ENCODE measurements at regions not wholly inside any gene's neighbourhood (a gene's known extent, or its start where the extent isn't known, plus 50 kb on each side); places are given as distances from the start of the nearest gene placed in this dataset.

- TF ChIP-seq, protein P1, sequence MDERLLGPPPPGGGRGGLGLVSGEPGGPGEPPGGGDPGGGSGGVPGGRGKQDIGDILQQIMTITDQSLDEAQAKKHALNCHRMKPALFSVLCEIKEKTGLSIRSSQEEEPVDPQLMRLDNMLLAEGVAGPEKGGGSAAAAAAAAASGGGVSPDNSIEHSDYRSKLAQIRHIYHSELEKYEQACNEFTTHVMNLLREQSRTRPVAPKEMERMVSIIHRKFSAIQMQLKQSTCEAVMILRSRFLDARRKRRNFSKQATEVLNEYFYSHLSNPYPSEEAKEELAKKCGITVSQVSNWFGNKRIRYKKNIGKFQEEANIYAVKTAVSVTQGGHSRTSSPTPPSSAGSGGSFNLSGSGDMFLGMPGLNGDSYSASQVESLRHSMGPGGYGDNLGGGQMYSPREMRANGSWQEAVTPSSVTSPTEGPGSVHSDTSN (CRISPR knock-in tag; IDR thresholded peaks at IDR 0.05; ENCODE audit: low read depth), result no peak
- TF ChIP-seq, protein P1 (tag; conservative IDR thresholded peaks at IDR 0.05; ENCODE audit: low read depth), result no peak
- TF ChIP-seq ZNF280A (IDR thresholded peaks at IDR 0.05; ENCODE audit: low read depth, partially characterized antibody) (no peak), MYNN (IDR thresholded peaks at IDR 0.05) (no peak), MYNN (CRISPR knock-in tag; IDR thresholded peaks at IDR 0.05) (no peak), ASH1L (IDR thresholded peaks at IDR 0.05; ENCODE audit: borderline replicate concordance, low read depth, partially characterized antibody) (no peak), SAFB (IDR thresholded peaks at IDR 0.05; ENCODE audit: borderline replicate concordance, low read depth, low read length) (no peak), ZNF583 (CRISPR knock-in tag; IDR thresholded peaks at IDR 0.05) (no peak), DNMT1 (IDR thresholded peaks at IDR 0.05) (no peak), TAL1 (IDR thresholded peaks at IDR 0.05) (peak; percentile 73), ZNF444 (CRISPR knock-in tag; IDR thresholded peaks at IDR 0.05) (no peak), CBX2 (IDR thresholded peaks at IDR 0.05; ENCODE audit: insufficient read depth, low read length, poor library complexity, severe bottlenecking) (no peak), JUNB (CRISPR knock-in tag; conservative IDR thresholded peaks at IDR 0.05) (no peak), ZBTB5 (IDR thresholded peaks at IDR 0.05) (no peak), TFE3 (CRISPR knock-in tag; IDR thresholded peaks at IDR 0.05) (no peak), CBFA2T3 (IDR thresholded peaks at IDR 0.05) (peak; percentile 76), PURB (CRISPR knock-in tag; IDR thresholded peaks at IDR 0.05; ENCODE audit: low read depth) (no peak), XRCC4 (IDR thresholded peaks at IDR 0.05; ENCODE audit: extremely low read depth, insufficient read depth, insufficient read length) (no peak)
These were observed 168.3 kb upstream of the STMND1 start (continued) for GRCh38 chr6:16933532-16933931.

Measured in K562 (cell line).